HTR-8/SVneo (cell line): ENCODE measurements at regions not wholly inside any gene's neighbourhood (a gene's known extent, or its start where the extent isn't known, plus 50 kb on each side); places are given as distances from the start of the nearest gene placed in this dataset.

Source experiments
- DNase-seq: peaks from one replicate; pipeline ENCODE4 v3.0.0; 2011; ENCODE audit warnings: low spot score, mixed read lengths; ENCODE audit not compliant: insufficient read length
- FAIRE-seq: peaks from 2 replicates; lab custom pipeline; 2011; peaks lifted over from hg19 to GRCh38; lab: Jason Lieb, UNC

DNA sequence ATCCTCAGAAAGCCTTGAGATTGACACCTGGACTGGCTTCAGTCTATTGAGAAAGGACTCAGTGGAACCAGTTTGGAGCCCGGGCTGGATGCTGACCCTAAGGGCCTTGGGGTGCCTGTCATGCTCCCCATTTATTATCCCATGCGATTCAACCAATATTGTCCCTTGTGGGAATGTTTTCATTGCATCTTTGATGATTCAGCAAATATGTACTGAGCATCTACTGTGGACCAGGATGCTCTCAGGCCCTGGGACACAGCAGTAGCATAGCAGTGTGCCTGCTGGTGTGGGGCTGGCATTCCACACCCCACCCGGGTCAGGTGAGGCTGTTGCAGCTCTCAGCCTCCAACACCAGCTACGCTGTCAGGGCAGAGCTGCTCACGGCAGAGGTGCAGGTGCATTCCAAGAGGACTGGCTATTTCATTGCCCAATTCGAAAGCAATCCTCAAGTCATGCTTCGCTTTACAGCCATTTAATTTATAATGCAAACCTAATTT is 586.0 kb downstream of the TCERG1L start:
- FAIRE-seq = no peak
- DNase-seq = no peak

DNA sequence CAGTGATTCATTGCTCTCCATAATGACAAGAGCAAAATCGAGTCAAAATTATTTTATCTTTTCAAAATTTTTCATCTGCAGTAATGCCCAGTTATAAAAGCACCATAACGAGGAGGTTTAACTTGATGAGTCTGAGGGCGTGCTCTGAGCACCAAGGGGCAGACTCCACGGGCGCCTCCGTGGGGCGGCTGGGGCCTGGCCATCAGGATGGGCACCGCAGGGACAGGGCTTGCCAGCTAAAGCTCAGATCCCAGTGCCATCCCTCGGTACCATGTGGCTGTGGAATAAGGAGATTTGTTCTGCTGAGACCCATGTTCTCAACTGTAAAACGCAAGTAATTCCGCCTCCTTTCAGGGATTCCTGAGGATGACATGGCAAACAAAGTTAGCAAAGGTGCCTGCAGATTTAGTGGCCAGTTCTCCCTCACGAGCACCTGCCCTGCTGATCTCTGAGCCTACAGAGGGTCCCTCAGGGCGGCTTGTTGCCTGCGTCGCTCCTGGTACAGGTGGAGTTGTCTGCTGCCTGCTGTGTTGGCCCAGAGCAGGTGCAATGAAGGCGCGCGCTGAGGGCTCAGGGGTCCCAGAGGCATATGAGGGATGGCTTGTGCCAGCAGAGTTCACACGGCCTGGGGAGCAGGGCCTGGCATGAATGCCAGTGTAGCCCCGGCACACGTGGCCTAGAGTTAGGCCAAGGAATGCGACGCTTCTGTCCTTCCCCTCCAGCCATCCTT is 584.4 kb downstream of the TCERG1L start:
- FAIRE-seq = no peak

DNA sequence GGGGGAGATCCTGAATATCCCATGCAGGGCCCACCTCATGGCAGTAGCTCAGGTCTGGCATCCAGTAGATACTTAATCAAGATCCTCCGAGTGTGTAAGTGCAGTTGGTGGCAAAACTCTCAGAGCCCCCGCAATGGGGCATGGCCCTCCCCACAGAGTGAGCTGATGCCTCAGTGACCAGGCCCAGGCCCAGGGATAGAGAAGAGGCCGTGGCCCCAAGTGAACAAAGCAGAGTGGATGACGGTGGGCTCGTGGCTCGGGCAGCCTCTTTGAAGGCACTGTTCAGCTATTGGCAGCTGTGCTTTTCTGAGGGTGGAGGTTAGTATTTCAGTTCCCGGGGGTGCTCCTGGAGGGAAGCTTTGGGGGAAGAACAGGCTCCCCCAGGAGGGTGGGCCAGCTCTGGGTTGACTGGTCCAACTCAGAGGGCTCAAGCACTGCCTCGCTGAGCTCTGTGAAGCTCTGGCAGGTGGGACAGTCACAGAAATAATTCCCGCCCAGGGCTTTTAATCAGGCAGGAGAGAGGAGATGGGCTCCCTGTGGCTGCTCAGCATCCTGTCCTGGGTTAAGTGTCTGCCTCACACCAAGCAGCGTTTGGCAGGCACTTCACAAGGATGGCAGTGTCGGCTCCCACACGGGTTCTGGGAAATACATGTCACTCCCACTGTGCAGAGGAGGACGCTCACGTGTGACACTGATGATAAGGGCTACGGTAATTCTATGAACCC is 583.6 kb downstream of the TCERG1L start:
- DNase-seq = no peak
- FAIRE-seq = no peak

More for the DNA sequence above, 584.4 kb downstream of the TCERG1L start:
- DNase-seq = no peak

DNA sequence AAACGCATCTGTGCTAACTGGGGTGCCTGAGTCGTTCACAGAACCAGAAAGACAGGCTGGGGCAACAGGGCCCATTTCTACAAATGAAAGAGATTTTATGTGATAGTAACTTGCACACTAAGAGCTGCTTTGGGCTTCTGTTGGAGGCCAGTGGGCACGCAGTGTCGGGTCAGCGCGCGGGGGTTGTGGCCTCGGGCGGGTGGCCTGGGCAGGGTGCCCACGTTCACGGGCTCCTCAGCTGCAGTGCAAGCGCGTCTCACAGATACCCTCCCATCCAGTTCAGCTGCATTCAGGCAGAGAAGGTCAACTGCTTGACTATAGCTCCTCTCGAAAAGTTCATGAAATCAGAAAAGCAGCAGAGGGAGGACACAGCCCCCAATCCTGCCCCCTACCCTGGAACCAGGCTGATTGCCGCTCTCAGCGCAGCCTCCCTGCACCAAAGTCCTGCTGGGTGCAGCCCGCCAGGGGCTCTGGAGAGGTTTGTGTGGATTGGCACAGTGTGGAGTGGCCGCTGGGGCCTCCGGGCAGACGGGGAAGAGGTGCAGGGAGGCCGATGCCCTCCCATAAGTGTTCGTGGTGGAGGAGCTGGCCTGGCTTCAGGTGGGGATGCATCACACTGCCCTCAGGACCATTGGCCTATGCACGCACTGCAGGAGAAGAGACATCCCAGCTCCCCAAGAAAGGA is 582.8 kb downstream of the TCERG1L start:
- FAIRE-seq = no peak
- DNase-seq = no peak

DNA sequence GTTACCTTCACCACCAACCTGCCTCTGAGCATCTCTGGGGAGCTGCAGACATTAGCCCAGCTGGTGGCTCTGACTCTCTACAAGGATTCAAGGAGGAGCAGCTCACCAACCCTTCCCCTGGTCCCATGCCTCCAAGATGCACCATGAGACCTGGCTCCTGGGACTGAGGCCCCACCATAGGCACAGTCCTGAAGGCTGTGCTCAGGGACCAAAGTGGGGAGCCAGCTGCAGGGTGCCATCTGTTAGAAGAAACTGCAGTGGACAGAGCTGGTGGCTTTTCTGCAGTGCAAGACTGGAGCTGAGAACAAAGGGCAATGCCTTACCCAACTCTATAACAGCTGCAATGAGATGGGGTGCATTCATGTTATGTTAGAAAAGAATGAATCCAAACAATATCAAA is 581.6 kb downstream of the TCERG1L start:
- FAIRE-seq = no peak

DNA sequence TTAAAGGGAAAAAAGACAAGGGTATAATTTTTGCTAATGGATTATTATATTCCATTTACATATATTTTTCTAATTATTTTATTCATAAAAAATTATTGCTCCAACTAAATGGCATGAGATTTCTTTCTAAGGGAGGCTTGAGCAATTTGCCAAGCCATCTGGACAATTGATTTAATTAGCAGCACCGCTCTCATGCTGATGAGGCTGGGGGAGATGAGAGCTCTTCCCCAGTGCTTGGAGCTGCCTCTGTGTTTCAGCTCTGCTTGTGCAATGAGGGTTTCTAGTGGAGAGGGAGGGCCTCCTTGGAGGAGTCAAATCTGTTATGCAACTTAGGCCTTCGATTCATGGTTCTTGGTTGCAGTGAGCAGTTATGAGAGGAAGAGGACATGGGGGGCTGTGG is 574.3 kb downstream of the TCERG1L start:
- FAIRE-seq = no peak
- no peak for DNase-seq

More for the DNA sequence above, 581.6 kb downstream of the TCERG1L start:
- no peak for DNase-seq

DNA sequence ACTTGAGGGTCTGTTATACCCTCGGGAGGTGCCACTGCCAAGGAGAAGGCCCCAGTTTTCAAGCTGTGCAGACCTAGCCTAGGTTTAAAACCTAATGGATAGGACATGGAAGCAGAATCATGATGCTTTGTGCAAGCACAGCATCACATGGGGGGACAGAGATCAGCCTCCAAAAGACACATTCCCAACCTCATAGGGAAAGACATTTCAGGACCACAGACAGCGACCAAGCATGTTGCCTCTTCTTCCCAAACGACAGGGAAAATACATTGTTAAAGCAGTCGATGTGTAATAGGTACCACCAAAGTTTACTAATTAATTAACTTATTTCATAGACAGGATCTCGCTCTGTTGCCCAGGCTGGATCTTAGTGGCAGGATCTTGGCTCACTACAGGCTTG is 573.9 kb downstream of the TCERG1L start:
- DNase-seq (no peak), FAIRE-seq (no peak)

DNA sequence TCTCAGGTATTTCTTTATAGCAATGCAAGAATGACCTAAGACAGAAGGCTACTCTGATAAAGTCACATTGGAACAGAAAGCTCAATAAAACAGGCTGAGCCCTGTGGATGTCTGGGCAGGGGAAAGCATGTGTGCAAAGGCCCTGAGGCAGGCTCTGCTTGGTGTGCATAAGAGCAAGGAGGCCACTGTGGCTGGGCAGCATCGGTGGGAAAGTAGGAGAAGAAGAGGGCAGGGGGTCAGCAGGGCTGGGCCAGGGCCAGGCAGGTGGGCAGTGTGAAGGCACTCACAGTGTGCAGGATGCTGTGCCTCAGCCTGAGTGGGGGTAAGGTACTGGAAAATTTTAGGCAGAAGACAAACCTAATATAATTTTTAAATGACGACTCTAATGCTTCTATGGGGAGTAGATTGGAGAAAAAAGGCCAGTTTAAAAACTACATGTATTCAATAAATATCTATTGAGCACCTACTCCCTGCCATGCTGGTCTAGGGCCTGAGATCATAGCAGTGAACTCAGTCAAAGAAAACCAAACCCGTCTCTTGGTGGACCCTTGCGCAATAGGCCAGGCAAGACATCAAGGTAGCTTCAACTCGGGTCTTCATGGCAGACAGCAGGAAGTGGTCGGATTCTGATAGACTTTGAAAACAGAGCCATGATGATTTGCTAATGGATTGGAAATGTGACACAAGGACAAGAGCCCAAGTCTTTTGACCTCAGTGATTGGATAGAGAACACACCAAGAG is 572.3 kb downstream of the TCERG1L start:
- DNase-seq (no peak), FAIRE-seq (no peak)

DNA sequence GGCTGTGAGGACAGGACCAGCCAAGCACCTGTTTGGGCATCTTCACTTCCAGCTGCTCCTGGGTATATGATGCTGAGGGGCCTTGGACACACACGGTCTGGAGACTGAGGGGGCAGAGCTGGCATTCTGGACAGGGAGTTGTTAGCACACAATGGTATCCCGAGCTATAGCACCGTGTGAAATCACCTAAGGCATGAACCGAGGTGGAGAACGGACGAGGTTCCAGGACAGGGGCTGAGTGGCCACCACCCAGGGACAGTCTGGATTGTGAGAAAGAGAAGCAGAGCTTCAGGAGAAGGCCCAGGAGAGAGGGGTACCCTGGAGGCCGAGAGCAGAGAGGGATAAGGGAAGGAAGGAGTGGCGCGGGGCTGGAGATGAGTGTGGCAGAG is 571.8 kb downstream of the TCERG1L start:
- FAIRE-seq (no peak), DNase-seq (no peak)

DNA sequence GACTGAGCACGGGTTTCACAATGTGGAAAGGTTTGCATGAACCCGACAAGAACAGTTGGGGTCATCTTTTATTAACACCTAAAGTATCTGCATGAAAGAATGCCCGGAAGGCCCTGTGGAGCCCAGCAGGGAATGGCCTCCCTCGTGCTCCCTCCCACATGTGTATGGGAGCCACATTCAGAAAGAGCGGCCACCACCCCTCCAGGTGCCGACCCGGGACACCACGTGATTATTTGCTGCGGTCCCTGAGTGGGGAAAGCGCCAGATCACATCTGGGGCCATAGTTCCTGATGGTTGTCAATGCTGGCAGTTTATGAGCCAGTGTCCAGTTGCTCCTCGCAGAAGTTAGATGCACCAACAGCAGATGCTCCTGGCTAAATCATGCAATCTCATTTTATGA is 571.4 kb downstream of the TCERG1L start:
- DNase-seq = no peak
- no peak for FAIRE-seq

DNA sequence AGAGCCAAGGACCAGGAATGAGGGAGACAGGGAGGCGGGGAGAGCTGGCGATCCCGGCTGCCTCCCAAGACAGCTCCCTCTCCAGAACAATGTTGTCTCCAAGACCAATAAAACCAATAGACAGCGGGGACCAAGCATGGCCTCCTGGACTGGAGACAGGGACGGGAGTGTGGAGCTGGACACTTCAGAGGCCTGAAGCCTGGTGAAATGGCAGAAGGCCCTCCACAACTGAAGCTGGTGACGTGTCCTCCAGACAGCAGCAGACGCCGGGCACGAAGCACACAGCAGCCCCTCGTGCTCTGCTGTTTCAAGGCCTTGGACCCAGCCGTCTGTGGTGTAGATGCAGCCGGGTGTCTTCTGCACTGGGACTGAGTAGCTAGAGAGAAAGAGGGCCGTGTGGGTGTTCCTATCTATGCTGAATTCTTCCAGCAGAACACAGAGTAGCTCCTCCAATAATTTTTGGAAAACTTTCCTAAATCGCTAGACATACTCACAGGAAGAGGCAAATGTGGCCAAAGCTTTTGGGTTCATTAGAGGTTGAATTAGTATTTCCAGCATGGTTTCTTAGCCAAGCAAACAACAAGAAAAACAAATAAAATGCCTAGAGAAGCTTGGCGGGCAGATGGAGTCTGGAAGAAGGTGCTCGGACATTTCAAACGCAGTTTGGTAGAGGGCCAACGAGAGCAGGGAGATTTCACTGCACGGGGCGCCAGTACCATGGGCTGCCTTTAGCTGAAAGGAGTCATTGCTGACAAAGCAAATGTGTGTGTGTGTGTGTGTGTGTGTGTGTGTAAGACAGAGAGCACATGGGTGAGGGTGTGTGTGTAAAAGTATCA is 570.4 kb downstream of the TCERG1L start:
- FAIRE-seq = no peak

DNA sequence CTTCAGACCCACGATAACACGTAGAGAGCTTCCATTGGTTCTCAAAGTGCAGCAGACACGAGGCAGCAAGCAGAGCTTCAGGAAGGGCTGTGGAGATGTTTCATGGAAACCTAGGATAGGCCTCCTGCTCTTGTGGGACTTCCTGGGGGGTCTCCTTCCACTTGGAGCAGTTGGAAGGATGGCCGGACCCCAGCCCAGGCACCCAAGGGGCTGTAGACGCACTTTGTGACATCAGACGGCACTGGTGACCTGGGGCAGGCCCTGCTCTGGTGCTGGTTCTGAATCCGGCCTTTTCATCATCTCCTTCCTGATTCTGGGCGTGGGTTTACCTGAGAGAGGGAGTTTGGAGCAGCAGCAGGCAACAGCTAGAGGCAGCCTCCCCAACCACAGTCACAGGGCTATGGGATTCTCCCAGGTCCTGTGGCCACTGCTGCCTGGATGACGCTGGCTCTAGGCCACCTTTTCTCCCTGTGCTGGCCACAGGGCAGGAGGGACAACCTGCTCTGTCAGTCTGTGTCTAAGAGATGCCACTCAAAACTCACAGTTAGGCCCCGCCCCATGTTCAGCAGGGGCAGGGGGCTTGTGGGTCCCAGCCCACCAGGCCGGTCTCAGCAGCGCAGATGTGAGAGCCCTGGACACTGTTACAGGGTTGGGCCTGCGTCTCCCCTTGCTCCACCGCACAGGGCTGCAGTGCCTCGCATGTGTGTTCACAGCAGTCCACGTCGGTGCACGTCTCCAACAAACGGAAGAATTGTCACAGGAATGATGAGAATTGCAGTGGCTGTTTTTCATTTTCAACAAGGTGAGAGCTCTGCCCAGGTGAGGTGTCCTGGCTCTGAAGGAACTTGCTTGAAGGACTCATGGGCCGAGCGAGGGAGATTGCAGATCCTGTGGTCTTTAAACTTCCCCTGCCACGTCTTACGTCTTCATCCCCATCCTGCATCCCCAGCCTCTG is 569.3 kb downstream of the TCERG1L start:
- FAIRE-seq = no peak
- no peak for DNase-seq

More for the DNA sequence above, 570.4 kb downstream of the TCERG1L start:
- DNase-seq = no peak

DNA sequence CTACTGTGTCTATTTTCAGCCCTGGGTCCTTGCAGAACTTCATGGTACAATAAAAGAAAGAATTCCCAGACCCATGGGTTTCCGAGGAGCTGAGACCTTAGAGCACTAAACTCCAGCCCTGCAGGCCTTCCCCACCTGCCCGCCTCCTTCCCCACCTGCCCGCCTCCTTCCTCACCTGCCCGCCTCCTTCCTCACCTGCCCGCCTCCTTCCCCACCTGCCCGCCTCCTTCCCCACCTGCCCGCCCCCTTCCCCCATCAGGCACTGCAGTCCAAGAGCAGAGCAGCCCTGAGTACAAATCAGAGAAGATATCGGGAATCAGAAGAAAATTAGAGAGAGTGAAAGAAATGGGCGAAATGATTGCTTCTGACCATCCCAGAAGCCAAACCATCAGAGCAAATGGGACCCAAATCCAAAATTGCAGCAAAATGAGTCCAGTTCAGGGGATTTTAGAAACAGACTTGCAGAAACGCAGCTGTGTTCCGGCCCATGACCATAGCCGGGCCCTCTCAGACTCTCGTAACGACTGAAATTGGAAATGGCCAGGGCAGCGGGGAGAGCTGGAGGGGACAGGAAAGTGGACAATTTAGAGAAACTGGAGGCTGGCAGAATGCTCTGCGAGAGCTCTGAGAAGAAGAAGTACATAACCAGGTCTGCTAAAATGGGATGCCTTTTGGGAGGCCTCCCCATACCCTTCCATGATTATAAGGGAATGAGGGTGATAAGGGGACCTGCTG is 568.4 kb downstream of the TCERG1L start:
- no peak for DNase-seq
- FAIRE-seq = no peak

DNA sequence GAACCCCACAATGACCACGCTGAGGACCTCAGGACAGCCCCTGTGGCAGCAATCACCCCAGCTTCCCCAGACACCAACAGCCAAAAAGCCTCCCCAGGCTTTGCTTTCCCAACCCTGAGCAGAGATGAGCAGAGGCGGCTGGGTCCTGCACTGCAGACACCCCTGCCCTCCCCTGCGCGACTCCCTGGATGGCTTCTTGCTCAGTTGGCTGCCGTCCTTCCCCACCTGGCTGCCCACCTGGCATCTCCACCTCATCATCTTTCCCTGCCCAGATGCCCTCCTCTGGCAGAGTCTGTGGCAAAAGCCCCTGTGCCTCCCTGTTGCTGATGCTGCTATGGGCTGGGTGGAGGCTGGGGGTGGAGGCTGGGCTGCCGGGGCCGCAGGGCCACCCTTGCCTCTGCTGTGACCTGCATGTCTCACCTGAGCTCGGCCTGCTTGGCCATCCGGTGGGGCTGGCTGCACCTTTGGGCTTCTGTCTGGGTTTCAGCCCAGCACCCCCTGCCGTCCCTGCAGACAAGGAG is 567.7 kb downstream of the TCERG1L start:
- DNase-seq (no peak), FAIRE-seq (no peak)

DNA sequence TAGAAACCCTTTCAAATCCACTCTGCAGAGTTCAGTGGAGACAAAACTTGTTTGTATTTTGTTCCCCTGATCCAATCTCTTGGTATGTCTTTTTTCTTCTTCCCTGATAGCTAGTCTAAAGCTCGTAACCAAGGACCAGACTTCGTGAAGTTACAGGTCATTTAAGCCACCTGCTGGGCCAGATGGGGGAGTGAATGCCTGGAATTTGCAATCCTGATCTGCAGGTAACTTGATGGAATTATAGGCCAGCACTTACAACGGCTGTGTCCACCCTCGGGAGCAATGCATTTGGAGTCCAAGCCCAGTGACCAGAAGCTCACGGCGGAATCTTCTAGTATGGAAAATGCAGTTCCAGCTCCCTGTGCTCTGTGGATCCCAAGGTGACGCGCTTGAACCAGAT is 566.9 kb downstream of the TCERG1L start:
- DNase-seq (no peak), FAIRE-seq (no peak)

DNA sequence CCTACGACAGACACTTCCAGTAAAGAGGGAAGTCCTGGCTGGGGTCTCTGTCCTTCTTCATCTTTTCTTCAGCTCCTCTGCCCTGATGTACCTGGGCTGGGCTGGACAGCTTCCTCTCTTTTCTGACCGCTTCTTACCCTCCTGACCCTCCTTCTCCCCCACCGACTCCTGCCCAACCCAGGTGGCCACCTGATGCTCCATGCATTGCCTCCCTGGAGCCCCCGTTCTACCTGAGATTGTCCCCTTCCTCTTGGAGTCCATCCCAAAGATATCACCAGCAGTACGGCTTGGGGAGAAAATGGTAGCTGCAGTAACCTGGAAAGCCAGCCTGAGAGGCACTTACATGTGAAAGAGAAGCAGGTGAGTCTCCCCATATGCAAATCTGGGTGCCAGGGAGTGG is 566.3 kb downstream of the TCERG1L start:
- no peak for FAIRE-seq

DNA sequence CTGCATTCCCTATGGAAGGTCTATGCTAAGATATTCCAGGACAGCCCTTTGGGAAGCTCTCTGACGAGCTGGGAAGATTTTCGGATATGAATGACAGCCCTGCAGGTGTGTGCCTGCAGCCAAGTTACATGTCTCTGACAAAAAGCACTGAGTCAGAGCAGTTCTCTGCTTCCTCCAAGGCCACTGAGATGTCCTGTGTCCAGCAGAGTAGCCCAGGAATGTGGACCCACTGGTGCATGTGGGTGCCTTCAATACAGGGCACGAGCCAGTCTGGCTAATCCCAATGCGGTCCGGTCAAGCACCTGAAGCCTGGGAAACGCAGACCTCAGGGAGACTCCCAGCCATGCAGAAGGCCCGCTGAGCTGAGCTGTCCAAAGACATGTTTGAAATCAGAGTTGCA is 565.7 kb downstream of the TCERG1L start:
- DNase-seq = no peak
- FAIRE-seq = no peak

More for the DNA sequence above, 566.3 kb downstream of the TCERG1L start:
- no peak for DNase-seq
